Astrocyte (in vitro differentiated cells and primary cell): ENCODE measurements at regions not wholly inside any gene's neighbourhood (a gene's known extent, or its start where the extent isn't known, plus 50 kb on each side); places are given as distances from the start of the nearest gene placed in this dataset.

Experiments used
- DNase-seq: peaks from one replicate; pipeline ENCODE4 v3.0.0-alpha.2; 2010; ENCODE audit warnings: low read depth
- FAIRE-seq: peaks from 2 replicates; lab custom pipeline; 2011; peaks lifted over from hg19 to GRCh38; lab: Jason Lieb, UNC
- H2AFZ ChIP-seq: 2 replicates; pipeline ENCODE4 v1.6.0; 2012; ENCODE audit warnings: low read depth, low read length, inconsistent platforms
- H3K27ac ChIP-seq: 2 replicates; pipeline ENCODE4 v1.5.1; 2011; ENCODE audit warnings: low read depth, low read length, inconsistent platforms
- H3K27me3 ChIP-seq: 2 replicates; pipeline ENCODE4 v1.6.0; 2011; ENCODE audit warnings: low read length, inconsistent platforms; ENCODE audit not compliant: insufficient read depth
- H3K36me3 ChIP-seq: 2 replicates; pipeline ENCODE4 v1.5.1; 2011; ENCODE audit warnings: low read length, inconsistent platforms; ENCODE audit not compliant: insufficient read depth
- H3K4me1 ChIP-seq: 2 replicates; pipeline ENCODE4 v1.5.1; 2011; ENCODE audit warnings: low read length, inconsistent platforms; ENCODE audit not compliant: insufficient read depth
- H3K4me2 ChIP-seq: 2 replicates; pipeline ENCODE4 v1.6.0; 2012; ENCODE audit warnings: low read length, inconsistent platforms
- H3K4me3 ChIP-seq: 2 replicates; pipeline ENCODE4 v1.5.1; 2011; ENCODE audit warnings: low read depth, mild to moderate bottlenecking, low read length, inconsistent platforms; ENCODE audit not compliant: insufficient read depth
- H3K79me2 ChIP-seq: 2 replicates; pipeline ENCODE4 v1.6.0; 2012; ENCODE audit warnings: mild to moderate bottlenecking, low read length, inconsistent platforms; ENCODE audit not compliant: insufficient read depth
- H3K9ac ChIP-seq: 2 replicates; pipeline ENCODE4 v1.6.0; 2012; ENCODE audit warnings: mild to moderate bottlenecking, low read length, inconsistent platforms
- H3K9me3 ChIP-seq: 2 replicates; pipeline ENCODE4 v1.5.1; 2012; ENCODE audit warnings: low read depth, mild to moderate bottlenecking, low read length, inconsistent platforms; ENCODE audit not compliant: insufficient read depth
- H4K20me1 ChIP-seq: 2 replicates; pipeline ENCODE4 v1.6.0; 2012; ENCODE audit warnings: low read length, inconsistent platforms; ENCODE audit not compliant: insufficient read depth
- H3K27ac Mint-ChIP-seq: one replicate; pipeline ENCODE4 v1.8.0; 2021; ENCODE audit warnings: mild to moderate bottlenecking, mixed read lengths; ENCODE audit not compliant: unreplicated experiment
- H3K27me3 Mint-ChIP-seq: one replicate; pipeline ENCODE4 v1.8.0; 2021; ENCODE audit warnings: low read depth, mixed read lengths; ENCODE audit not compliant: unreplicated experiment
- H3K36me3 Mint-ChIP-seq: one replicate; pipeline ENCODE4 v1.8.0; 2021; ENCODE audit warnings: low read depth, mixed read lengths; ENCODE audit not compliant: unreplicated experiment
- H3K4me1 Mint-ChIP-seq: one replicate; pipeline ENCODE4 v1.8.0; 2021; ENCODE audit warnings: low read depth, mixed read lengths; ENCODE audit not compliant: unreplicated experiment
- H3K4me3 Mint-ChIP-seq: one replicate; pipeline ENCODE4 v1.8.0; 2021; ENCODE audit warnings: mild to moderate bottlenecking, moderate library complexity, mixed read lengths; ENCODE audit not compliant: unreplicated experiment
- H3K9me3 Mint-ChIP-seq: one replicate; pipeline ENCODE4 v1.8.0; 2021; ENCODE audit warnings: mild to moderate bottlenecking, mixed read lengths; ENCODE audit not compliant: unreplicated experiment
- CTCF ChIP-seq: IDR thresholded peaks from 2 replicates; pipeline ENCODE4 v1.5.1; 2011; ENCODE audit warnings: low read depth, mild to moderate bottlenecking, inconsistent platforms, low read length, moderate library complexity; ENCODE audit not compliant: insufficient read depth
- EZH2 ChIP-seq: IDR thresholded peaks from 2 replicates; pipeline ENCODE4 v1.6.1; 2012; ENCODE audit warnings: mild to moderate bottlenecking, low read length, inconsistent platforms; ENCODE audit not compliant: insufficient read depth

GRCh38 chr3:109939817-109940216 is 602.5 kb upstream of the DPPA4 start:
- H3K27ac Mint-ChIP-seq = no peak overlapping the region
- Histone ChIP-seq H3K4me3 (no peak overlapping the region), H3K36me3 (no peaks in the 10 kb centered on the region), H3K9ac (no peak overlapping the region), H3K27ac (no peak overlapping the region), H2AFZ (no peak overlapping the region), H4K20me1 (no peaks in the 10 kb centered on the region), H3K4me1 (no peaks in the 10 kb centered on the region), H3K27me3 (no peaks in the 10 kb centered on the region), H3K79me2 (no peaks in the 10 kb centered on the region), H3K9me3 (no peaks in the 10 kb centered on the region), H3K4me2 (no peak overlapping the region)
- H3K27me3 Mint-ChIP-seq = no peaks in the 10 kb centered on the region
- no peak overlapping the region for H3K4me3 Mint-ChIP-seq
- no peaks in the 10 kb centered on the region for H3K4me1 Mint-ChIP-seq
- DNase-seq = no peak
- no peaks in the 10 kb centered on the region for H3K9me3 Mint-ChIP-seq
- H3K36me3 Mint-ChIP-seq = no peaks in the 10 kb centered on the region
- no peak for FAIRE-seq
- TF ChIP-seq CTCF = no peak
- no peak for TF ChIP-seq EZH2

GRCh38 chr3:109943181-109943580 is 605.8 kb upstream of the DPPA4 start:
- no peak overlapping the region for H2AFZ ChIP-seq
- DNase-seq (no peak), FAIRE-seq (no peak)
- Mint-ChIP-seq H3K27ac (no peak overlapping the region), H3K4me3 (no peak overlapping the region), H3K36me3 (no peaks in the 10 kb centered on the region), H3K9me3 (no peaks in the 10 kb centered on the region), H3K4me1 (no peaks in the 10 kb centered on the region), H3K27me3 (no peaks in the 10 kb centered on the region)
- no peak for TF ChIP-seq CTCF
- TF ChIP-seq EZH2 = no peak
- H3K79me2 ChIP-seq = no peaks in the 10 kb centered on the region
- H3K36me3 ChIP-seq = no peaks in the 10 kb centered on the region
- H3K27ac ChIP-seq = no peak overlapping the region
- H3K4me2 ChIP-seq = no peak overlapping the region
- H3K4me3 ChIP-seq = no peak overlapping the region
- no peak overlapping the region for H3K9ac ChIP-seq
- H3K4me1 ChIP-seq = no peaks in the 10 kb centered on the region
- H3K9me3 ChIP-seq = no peaks in the 10 kb centered on the region
- no peaks in the 10 kb centered on the region for H3K27me3 ChIP-seq
- H4K20me1 ChIP-seq = no peaks in the 10 kb centered on the region

- TF ChIP-seq EZH2 (no peak), CTCF (no peak)
- Histone ChIP-seq H3K4me1 (no peaks in the 10 kb centered on the region), H3K4me2 (no peak overlapping the region), H3K9me3 (no peaks in the 10 kb centered on the region), H3K27me3 (no peaks in the 10 kb centered on the region), H3K4me3 (no peak overlapping the region), H4K20me1 (no peaks in the 10 kb centered on the region), H3K79me2 (no peaks in the 10 kb centered on the region), H2AFZ (no peak overlapping the region), H3K36me3 (no peaks in the 10 kb centered on the region), H3K27ac (no peak overlapping the region), H3K9ac (no peak overlapping the region)
- DNase-seq = no peak
- no peak overlapping the region for H3K4me3 Mint-ChIP-seq
- no peaks in the 10 kb centered on the region for H3K27me3 Mint-ChIP-seq
- H3K27ac Mint-ChIP-seq = no peak overlapping the region
- no peaks in the 10 kb centered on the region for H3K36me3 Mint-ChIP-seq
- H3K4me1 Mint-ChIP-seq = no peaks in the 10 kb centered on the region
- FAIRE-seq = no peak
- H3K9me3 Mint-ChIP-seq = no peaks in the 10 kb centered on the region
Measured at GRCh38 chr3:109944836-109945235, 607.5 kb upstream of the DPPA4 start.
